ENCODE measurements at regions not wholly inside any gene's neighbourhood (a gene's known extent, or its start where the extent isn't known, plus 50 kb on each side); places are given as distances from the start of the nearest gene placed in this dataset. TPM values are rescaled to one million over a fixed set of nuclear protein-coding genes. Genes with fewer than 3 reads are reported as not detected.

DNA sequence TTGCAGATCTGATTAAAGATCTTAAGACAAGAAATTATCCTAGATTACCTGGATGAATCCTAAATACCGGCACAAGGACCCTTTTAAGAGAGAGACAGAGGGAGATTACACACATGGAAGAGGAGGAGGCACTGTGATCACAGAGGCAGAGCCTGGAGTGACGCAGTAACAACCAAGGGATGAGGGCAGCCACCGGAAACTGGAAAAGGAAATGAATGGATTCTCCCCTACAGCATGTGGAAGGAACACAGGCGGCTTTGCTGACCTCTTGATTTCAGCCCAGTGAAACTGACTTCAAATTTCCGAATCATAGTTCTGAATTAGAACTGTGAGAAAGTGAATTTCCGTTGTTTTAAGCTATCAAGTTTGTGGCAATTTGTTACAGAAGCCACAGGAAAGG is 50.2 kb upstream of the IVNS1ABP start:
- intact Hi-C loops (cut with DNase I) = no loop called here
- TF ChIP-seq, protein P1, sequence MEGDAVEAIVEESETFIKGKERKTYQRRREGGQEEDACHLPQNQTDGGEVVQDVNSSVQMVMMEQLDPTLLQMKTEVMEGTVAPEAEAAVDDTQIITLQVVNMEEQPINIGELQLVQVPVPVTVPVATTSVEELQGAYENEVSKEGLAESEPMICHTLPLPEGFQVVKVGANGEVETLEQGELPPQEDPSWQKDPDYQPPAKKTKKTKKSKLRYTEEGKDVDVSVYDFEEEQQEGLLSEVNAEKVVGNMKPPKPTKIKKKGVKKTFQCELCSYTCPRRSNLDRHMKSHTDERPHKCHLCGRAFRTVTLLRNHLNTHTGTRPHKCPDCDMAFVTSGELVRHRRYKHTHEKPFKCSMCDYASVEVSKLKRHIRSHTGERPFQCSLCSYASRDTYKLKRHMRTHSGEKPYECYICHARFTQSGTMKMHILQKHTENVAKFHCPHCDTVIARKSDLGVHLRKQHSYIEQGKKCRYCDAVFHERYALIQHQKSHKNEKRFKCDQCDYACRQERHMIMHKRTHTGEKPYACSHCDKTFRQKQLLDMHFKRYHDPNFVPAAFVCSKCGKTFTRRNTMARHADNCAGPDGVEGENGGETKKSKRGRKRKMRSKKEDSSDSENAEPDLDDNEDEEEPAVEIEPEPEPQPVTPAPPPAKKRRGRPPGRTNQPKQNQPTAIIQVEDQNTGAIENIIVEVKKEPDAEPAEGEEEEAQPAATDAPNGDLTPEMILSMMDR (IDR thresholded peaks at IDR 0.05) = no peak
- TF ChIP-seq POLR2A (IDR thresholded peaks at IDR 0.05) = no peak
- DNase-seq (no peak), ATAC-seq (no peak)
- no peaks in the 10 kb centered on the region for H3K36me3 ChIP-seq (replicated peaks in 1 of 2; ENCODE audit: insufficient read depth in 1 of 2, low read depth in 2 of 2)
- no peak overlapping the region for H3K4me3 ChIP-seq
- 82 to 85% methylated on average over 6 of the region's 6 CpGs for WGBS, 2 donors
- H3K4me1 ChIP-seq = no peaks in the 10 kb centered on the region
- no peaks in the 10 kb centered on the region for H3K9me3 ChIP-seq
- H3K27me3 ChIP-seq = no peaks in the 10 kb centered on the region
- H3K27ac ChIP-seq = no peak overlapping the region

Small RNA genes lying in the stretch of these regions (small RNA-seq; reads per million reads assigned to genes)
- gene MCRIP2P2 = not detected
- gene RF00019 = not detected
- not detected for gene RNU7-183P
